ENCODE measurements at regions not wholly inside any gene's neighbourhood (a gene's known extent, or its start where the extent isn't known, plus 50 kb on each side); places are given as distances from the start of the nearest gene placed in this dataset.
A peak's percentile ranks its signal among the peaks of the same experiment; 100 is the strongest.

DNA sequence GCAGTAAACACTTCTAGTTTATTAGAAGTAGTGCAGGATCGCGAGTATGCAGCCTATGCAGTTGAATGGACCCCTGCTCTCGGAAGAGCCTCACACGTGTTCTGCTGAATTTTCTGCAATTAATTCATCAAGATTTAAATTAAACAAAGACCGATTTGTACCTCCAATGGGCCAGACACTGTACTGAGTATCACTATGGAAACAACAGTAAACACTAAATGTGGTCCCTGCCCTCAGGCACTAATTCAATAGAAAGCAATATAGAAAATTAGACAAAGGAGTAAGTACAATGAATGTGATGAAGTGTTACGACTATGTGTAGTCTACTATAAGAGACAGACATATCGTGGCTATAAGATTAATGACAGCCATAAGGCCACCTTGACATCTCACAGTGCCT is 740.3 kb upstream of the FRG1 start:
- TF ChIP-seq, protein P1, sequence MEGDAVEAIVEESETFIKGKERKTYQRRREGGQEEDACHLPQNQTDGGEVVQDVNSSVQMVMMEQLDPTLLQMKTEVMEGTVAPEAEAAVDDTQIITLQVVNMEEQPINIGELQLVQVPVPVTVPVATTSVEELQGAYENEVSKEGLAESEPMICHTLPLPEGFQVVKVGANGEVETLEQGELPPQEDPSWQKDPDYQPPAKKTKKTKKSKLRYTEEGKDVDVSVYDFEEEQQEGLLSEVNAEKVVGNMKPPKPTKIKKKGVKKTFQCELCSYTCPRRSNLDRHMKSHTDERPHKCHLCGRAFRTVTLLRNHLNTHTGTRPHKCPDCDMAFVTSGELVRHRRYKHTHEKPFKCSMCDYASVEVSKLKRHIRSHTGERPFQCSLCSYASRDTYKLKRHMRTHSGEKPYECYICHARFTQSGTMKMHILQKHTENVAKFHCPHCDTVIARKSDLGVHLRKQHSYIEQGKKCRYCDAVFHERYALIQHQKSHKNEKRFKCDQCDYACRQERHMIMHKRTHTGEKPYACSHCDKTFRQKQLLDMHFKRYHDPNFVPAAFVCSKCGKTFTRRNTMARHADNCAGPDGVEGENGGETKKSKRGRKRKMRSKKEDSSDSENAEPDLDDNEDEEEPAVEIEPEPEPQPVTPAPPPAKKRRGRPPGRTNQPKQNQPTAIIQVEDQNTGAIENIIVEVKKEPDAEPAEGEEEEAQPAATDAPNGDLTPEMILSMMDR (conservative IDR thresholded peaks at IDR 0.05) = no peak
- H3K27ac ChIP-seq = no peak overlapping the region

DNA sequence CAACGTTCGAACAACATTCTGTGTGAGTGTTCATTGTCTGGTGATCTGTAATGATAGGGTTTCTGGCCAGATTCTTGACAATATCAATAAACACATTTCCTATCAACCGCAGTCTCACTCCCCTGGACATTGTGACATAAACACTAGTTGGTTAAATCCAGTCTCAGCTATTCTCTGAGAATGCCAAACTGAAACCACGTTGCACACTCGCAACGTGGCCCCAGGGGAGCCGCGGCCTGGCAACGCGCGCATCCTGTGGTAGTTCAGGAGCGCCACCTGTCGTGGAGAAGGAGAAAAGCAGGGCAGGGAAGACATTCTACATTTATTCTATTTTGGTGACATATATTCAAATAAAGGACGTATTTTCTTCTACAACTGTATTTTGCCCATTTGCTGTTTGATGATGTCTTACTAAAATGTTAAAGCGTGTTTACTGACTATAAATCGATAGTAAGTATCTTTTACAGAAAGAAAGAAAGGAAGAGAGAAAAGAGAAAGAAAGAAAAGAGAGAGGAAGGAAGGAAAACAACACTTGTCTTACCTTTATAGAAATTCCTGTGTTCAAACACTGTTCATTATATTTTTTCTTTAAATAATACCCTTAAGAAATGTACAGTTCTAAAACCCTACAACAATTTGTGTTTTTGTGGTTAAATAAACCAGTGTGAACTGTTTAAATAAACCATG is 738.3 kb upstream of the FRG1 start:
- TF ChIP-seq, protein P1 (conservative IDR thresholded peaks at IDR 0.05) = peak; percentile 97
- H3K27ac ChIP-seq = no peak overlapping the region

DNA sequence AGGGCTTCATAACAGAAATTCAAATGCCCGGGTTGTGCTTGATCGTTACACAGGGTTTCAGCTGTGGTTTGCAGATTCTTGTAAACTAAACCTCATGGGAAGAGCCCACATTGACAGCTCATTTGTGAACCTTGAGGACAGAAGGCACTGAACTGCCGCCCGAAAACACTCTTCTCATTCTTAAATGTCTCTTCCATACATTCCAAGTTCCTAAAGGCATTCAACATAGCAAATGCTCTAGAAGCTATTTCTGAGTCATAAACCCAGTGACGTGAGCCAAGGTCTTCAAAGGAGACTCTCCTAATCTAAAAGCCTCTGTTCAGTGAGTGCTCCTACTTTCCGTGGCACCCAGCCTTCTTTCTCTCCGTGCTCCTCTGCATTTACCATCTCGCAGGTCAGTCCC is 737.8 kb upstream of the FRG1 start:
- TF ChIP-seq, protein P1 (conservative IDR thresholded peaks at IDR 0.05) = no peak
- H3K27ac ChIP-seq = no peak overlapping the region

GRCh38 chr4:189204616-189205015 is 736.1 kb upstream of the FRG1 start:
- H3K27ac ChIP-seq = no peak overlapping the region
- TF ChIP-seq, protein P1 (conservative IDR thresholded peaks at IDR 0.05) = no peak

DNA sequence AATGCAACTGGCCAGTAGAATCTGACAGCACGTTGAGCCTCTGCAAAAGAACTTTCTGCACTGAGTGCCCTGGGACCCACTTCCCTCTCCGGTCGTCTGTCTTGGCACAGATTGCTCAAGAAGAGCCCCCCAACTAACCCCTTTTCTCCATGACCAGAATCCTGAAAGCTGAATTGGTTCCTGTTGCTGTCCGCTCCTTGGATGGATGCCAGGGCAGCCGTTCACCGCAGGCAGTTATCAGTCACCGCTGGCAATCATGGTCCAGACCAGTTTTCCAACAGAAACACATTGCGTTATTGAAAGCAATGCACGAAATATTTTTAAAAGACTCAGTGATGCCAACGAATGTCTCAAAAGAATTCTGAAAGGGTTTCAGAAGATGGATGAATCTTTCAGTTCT is 733.7 kb upstream of the FRG1 start:
- no peak overlapping the region for H3K27ac ChIP-seq
- TF ChIP-seq, protein P1 (conservative IDR thresholded peaks at IDR 0.05) = no peak

DNA sequence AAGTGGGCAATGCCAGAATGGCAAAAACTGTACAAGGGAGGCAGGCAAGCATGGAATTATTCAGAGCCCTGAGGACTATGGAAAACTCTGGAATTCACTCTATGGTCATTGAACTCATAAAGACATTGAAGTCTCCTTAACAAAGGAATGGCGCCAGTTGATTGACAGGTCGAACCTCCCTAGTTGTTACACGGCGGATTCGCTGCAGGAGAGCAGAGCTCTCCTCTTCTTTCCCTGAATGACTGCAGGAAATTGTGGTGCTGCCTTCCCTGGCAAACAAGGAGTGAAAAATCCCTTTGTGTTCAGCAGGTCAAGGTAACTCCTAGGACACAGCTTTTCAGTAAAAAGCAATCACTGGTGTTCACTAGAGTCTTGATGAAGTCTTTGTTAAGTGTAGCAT is 732.8 kb upstream of the FRG1 start:
- TF ChIP-seq, protein P1 (conservative IDR thresholded peaks at IDR 0.05) = no peak
- no peak overlapping the region for H3K27ac ChIP-seq

DNA sequence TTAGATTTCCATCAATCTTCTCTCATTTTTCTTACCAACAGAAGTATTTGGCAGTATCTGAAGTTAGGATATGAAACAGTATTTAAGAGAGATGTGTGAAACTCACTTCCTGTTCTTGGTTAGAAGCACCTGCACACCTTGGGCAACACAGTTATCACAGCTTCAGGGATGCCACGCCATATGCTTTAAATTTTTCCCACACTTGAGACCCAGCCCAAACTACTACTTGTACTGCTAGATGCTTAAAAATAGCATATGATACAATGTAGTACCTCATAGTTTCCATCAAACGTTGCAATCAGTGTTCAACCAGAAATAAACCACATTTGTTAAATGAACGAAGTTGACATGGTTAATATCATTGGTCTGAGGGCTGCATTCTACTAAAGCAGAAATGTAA is 725.1 kb upstream of the FRG1 start:
- TF ChIP-seq, protein P1 (conservative IDR thresholded peaks at IDR 0.05) = no peak

More for the DNA sequence above, 725.1 kb upstream of the FRG1 start:
- H3K27ac ChIP-seq = no peak overlapping the region

Data from VCaP (cell line).